ENCODE measurements at regions not wholly inside any gene's neighbourhood (a gene's known extent, or its start where the extent isn't known, plus 50 kb on each side); places are given as distances from the start of the nearest gene placed in this dataset.
"Not testable (repeated sequence)": the region's sequence is repeated elsewhere in the genome, so short reads cannot be mapped to it uniquely, and the experiment has no call there.

GRCh38 chr7:52159421-52159820 is 842.8 kb upstream of the COBL start:
- H3K9me3 Mint-ChIP-seq (ENCODE audit: insufficient read depth); POLR2A ChIA-PET; DNase-seq; ATAC-seq; H3K27ac Mint-ChIP-seq; CTCF ChIA-PET; H3K27me3 Mint-ChIP-seq (ENCODE audit: low read depth); H3K4me3 Mint-ChIP-seq; H3K36me3 Mint-ChIP-seq (ENCODE audit: low read depth); H3K4me1 Mint-ChIP-seq (ENCODE audit: low read depth): not testable (repeated sequence)

- H3K4me1 Mint-ChIP-seq (ENCODE audit: low read depth) = no peaks in the 10 kb centered on the region
- ChIA-PET POLR2A (no interaction called here), CTCF (no interaction called here)
- ATAC-seq = no peak
- no peak for DNase-seq
- H3K4me3 Mint-ChIP-seq = no peak overlapping the region
- no peaks in the 10 kb centered on the region for H3K36me3 Mint-ChIP-seq (ENCODE audit: low read depth)
- H3K9me3 Mint-ChIP-seq (ENCODE audit: insufficient read depth) = peaks cover 4% of the 10 kb centered on the region
- no peaks in the 10 kb centered on the region for H3K27me3 Mint-ChIP-seq (ENCODE audit: low read depth)
- no peak overlapping the region for H3K27ac Mint-ChIP-seq
Measured at GRCh38 chr7:52154382-52154781, 837.8 kb upstream of the COBL start.

- Mint-ChIP-seq H3K27me3 (ENCODE audit: low read depth) (no peaks in the 10 kb centered on the region), H3K27ac (no peak overlapping the region), H3K4me3 (no peak overlapping the region), H3K36me3 (ENCODE audit: low read depth) (no peaks in the 10 kb centered on the region), H3K9me3 (ENCODE audit: insufficient read depth) (peaks cover 3% of the 10 kb centered on the region), H3K4me1 (ENCODE audit: low read depth) (no peaks in the 10 kb centered on the region)
- DNase-seq = no peak
- CTCF ChIA-PET = no interaction called here
- ATAC-seq = no peak
- POLR2A ChIA-PET = no interaction called here
Measured at GRCh38 chr7:52151559-52151958, 835.0 kb upstream of the COBL start.

- Mint-ChIP-seq H3K4me1 (ENCODE audit: low read depth) (no peaks in the 10 kb centered on the region), H3K36me3 (ENCODE audit: low read depth) (no peaks in the 10 kb centered on the region), H3K27me3 (ENCODE audit: low read depth) (no peaks in the 10 kb centered on the region), H3K27ac (no peak overlapping the region), H3K9me3 (ENCODE audit: insufficient read depth) (no peaks in the 10 kb centered on the region), H3K4me3 (no peak overlapping the region)
- no peak for ATAC-seq
- POLR2A ChIA-PET = no interaction called here
- CTCF ChIA-PET = no interaction called here
- DNase-seq = no peak
Measured at GRCh38 chr7:52150952-52151351, 834.3 kb upstream of the COBL start.

DNA sequence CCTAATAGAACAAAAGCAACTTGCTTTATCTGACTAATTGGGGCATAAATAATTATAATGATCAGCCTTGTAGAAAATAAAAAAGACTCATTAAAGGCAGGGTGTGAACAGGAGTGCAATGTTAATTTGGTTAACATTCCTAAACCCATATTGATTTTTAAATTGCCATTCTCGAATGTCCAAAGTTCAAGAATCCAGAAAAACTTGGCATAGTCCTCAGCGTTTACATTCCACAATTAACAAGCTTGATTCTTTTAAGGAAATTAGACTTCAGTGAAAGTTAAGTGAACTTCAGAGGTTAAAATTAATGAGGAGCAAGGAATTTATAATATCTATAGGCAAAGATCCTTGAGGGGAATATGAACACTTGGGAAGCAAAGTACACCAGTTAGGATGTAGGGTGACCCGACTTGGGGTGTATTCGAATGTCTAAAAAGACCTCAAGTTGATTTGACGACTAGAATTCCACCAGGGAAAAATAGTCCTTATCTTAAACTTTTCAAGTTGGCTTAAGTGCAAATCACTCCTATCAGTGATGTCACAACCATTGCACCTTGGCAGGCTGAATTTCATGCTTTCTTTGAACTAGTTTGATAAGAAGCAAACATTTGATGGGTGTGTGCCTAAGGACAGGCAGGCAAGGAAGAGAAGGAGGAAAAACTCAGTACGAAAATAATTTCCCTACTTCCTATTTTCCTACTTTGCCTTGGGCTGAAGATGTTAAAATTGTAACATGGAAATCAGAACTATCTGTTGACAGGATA is 830.4 kb upstream of the COBL start:
- DNase-seq (no peak), ATAC-seq (no peak)
- H3K4me3 Mint-ChIP-seq = no peak overlapping the region
- no peak overlapping the region for H3K27ac Mint-ChIP-seq
- no peaks in the 10 kb centered on the region for H3K27me3 Mint-ChIP-seq (ENCODE audit: low read depth)
- H3K9me3 Mint-ChIP-seq (ENCODE audit: insufficient read depth) = no peaks in the 10 kb centered on the region
- no peaks in the 10 kb centered on the region for H3K4me1 Mint-ChIP-seq (ENCODE audit: low read depth)
- ChIA-PET CTCF (no interaction called here), POLR2A (no interaction called here)
- no peaks in the 10 kb centered on the region for H3K36me3 Mint-ChIP-seq (ENCODE audit: low read depth)

DNA sequence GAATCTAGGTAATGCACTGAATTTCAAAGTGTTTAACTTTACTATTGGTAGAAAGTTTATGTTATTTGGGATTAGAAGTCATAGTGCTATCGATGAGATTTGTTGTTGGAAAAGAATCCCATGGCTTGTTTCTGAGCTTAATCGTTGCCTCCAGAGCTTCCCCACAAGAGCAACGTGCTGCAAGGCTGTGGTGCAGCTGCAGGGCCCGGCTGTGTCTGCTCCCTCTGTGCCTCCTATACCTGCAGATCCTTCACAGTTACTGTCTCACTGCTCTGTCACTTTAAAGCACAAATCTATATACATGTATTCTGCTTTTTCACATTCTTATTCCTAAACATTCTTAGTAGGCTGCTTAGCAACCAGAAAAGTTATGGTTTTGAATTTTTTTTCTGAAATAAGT is 826.6 kb upstream of the COBL start:
- DNase-seq (no peak), ATAC-seq (no peak)
- ChIA-PET CTCF (no interaction called here), POLR2A (no interaction called here)
- H3K27me3 Mint-ChIP-seq (ENCODE audit: low read depth) = no peaks in the 10 kb centered on the region
- no peaks in the 10 kb centered on the region for H3K36me3 Mint-ChIP-seq (ENCODE audit: low read depth)
- H3K4me1 Mint-ChIP-seq (ENCODE audit: low read depth) = no peaks in the 10 kb centered on the region
- no peak overlapping the region for H3K27ac Mint-ChIP-seq
- H3K4me3 Mint-ChIP-seq = no peak overlapping the region
- H3K9me3 Mint-ChIP-seq (ENCODE audit: insufficient read depth) = peaks cover 4% of the 10 kb centered on the region

DNA sequence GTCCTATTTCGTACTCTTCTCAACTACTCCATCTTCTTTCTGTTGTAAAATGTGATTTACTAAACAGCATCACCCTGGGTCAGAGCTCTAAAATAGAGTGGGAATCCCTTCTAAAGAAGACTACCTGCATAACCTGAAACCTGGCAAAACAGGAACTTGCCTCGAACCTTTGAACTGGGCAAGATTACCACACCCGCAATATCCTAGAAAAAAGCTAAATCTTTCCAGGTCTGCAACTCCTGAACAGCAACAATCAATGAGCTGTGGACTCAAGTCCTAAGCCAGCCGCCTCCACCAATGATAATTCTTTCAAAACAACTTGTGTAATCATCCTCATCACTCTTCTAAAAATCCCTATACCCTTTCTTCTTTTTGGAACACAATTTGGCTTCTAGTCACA is 824.2 kb upstream of the COBL start:
- POLR2A ChIA-PET = no interaction called here
- Mint-ChIP-seq H3K27ac (no peak overlapping the region), H3K27me3 (ENCODE audit: low read depth) (no peaks in the 10 kb centered on the region)

GRCh38 chr7:52135403-52135802 is 818.8 kb upstream of the COBL start:
- Mint-ChIP-seq H3K9me3 (ENCODE audit: insufficient read depth) (peaks cover 8% of the 10 kb centered on the region), H3K27me3 (ENCODE audit: low read depth) (no peaks in the 10 kb centered on the region), H3K27ac (no peak overlapping the region), H3K36me3 (ENCODE audit: low read depth) (no peaks in the 10 kb centered on the region), H3K4me1 (ENCODE audit: low read depth) (no peaks in the 10 kb centered on the region), H3K4me3 (no peak overlapping the region)
- POLR2A ChIA-PET = no interaction called here
- ATAC-seq = no peak
- DNase-seq = no peak
- CTCF ChIA-PET = no interaction called here

More for the DNA sequence above, 824.2 kb upstream of the COBL start:
- DNase-seq (no peak), ATAC-seq (no peak)
- Mint-ChIP-seq H3K4me3 (no peak overlapping the region), H3K36me3 (ENCODE audit: low read depth) (no peaks in the 10 kb centered on the region), H3K4me1 (ENCODE audit: low read depth) (no peaks in the 10 kb centered on the region), H3K9me3 (ENCODE audit: insufficient read depth) (peaks cover 4% of the 10 kb centered on the region)
- CTCF ChIA-PET = no interaction called here

- H3K36me3 Mint-ChIP-seq (ENCODE audit: low read depth) = no peaks in the 10 kb centered on the region
- H3K4me1 Mint-ChIP-seq (ENCODE audit: low read depth) = no peaks in the 10 kb centered on the region
- DNase-seq (no peak), ATAC-seq (no peak)
- H3K4me3 Mint-ChIP-seq = no peak overlapping the region
- POLR2A ChIA-PET = no interaction called here
- H3K27ac Mint-ChIP-seq = no peak overlapping the region
- H3K9me3 Mint-ChIP-seq (ENCODE audit: insufficient read depth) = peaks cover 5% of the 10 kb centered on the region
- H3K27me3 Mint-ChIP-seq (ENCODE audit: low read depth) = no peaks in the 10 kb centered on the region
- CTCF ChIA-PET = no interaction called here
Measured at GRCh38 chr7:52129278-52129677, 812.7 kb upstream of the COBL start.

- ChIA-PET CTCF (no interaction called here), POLR2A (no interaction called here)
- Mint-ChIP-seq H3K4me3 (no peak overlapping the region), H3K27me3 (ENCODE audit: low read depth) (no peaks in the 10 kb centered on the region), H3K4me1 (ENCODE audit: low read depth) (no peaks in the 10 kb centered on the region), H3K9me3 (ENCODE audit: insufficient read depth) (peaks cover 18% of the 10 kb centered on the region), H3K36me3 (ENCODE audit: low read depth) (no peaks in the 10 kb centered on the region), H3K27ac (no peak overlapping the region)
- no peak for ATAC-seq
- DNase-seq = no peak
Measured at GRCh38 chr7:52120912-52121311, 804.3 kb upstream of the COBL start.

GRCh38 chr7:52119537-52119936 is 802.9 kb upstream of the COBL start:
- peaks cover 18% of the 10 kb centered on the region for H3K9me3 Mint-ChIP-seq (ENCODE audit: insufficient read depth)
- no peak for DNase-seq
- no peak overlapping the region for H3K4me3 Mint-ChIP-seq
- H3K27ac Mint-ChIP-seq = no peak overlapping the region
- H3K27me3 Mint-ChIP-seq (ENCODE audit: low read depth) = no peaks in the 10 kb centered on the region
- ChIA-PET POLR2A (no interaction called here), CTCF (no interaction called here)
- no peaks in the 10 kb centered on the region for H3K36me3 Mint-ChIP-seq (ENCODE audit: low read depth)
- no peak for ATAC-seq
- H3K4me1 Mint-ChIP-seq (ENCODE audit: low read depth) = no peaks in the 10 kb centered on the region

DNA sequence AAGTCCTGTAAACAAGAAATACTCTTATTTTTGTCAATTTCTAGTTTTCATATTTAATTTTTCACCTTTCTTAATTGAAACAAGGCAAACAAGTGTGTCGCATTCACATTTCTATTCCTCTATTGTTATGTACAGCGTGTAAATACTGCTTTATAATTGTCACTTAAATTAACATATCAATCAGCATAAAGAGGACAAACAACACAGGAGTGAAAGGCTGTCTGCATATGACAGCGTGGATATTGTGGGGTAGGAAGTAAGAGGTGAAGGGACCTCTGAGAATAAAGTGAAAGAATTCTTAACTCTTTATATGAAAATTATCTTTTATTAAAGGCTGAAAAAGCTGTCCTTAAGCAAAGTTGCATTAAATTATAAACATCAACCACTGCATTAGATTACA is 797.9 kb upstream of the COBL start:
- peaks cover 9% of the 10 kb centered on the region for H3K9me3 Mint-ChIP-seq (ENCODE audit: insufficient read depth)
- DNase-seq (no peak), ATAC-seq (no peak)
- POLR2A ChIA-PET = no interaction called here
- H3K4me3 Mint-ChIP-seq = no peak overlapping the region
- H3K27me3 Mint-ChIP-seq (ENCODE audit: low read depth) = no peaks in the 10 kb centered on the region
- H3K4me1 Mint-ChIP-seq (ENCODE audit: low read depth) = no peaks in the 10 kb centered on the region
- CTCF ChIA-PET = no interaction called here
- H3K27ac Mint-ChIP-seq = no peak overlapping the region
- no peaks in the 10 kb centered on the region for H3K36me3 Mint-ChIP-seq (ENCODE audit: low read depth)

- H3K9me3 Mint-ChIP-seq (ENCODE audit: insufficient read depth) = peaks cover 9% of the 10 kb centered on the region
- DNase-seq = no peak
- H3K36me3 Mint-ChIP-seq (ENCODE audit: low read depth) = no peaks in the 10 kb centered on the region
- no peak for ATAC-seq
- H3K4me1 Mint-ChIP-seq (ENCODE audit: low read depth) = no peaks in the 10 kb centered on the region
- ChIA-PET POLR2A (no interaction called here), CTCF (no interaction called here)
- H3K27ac Mint-ChIP-seq = no peak overlapping the region
- H3K27me3 Mint-ChIP-seq (ENCODE audit: low read depth) = no peaks in the 10 kb centered on the region
- no peak overlapping the region for H3K4me3 Mint-ChIP-seq
Measured at GRCh38 chr7:52114056-52114455, 797.4 kb upstream of the COBL start.

All from activated CD8-positive, alpha-beta T cell treated with anti-CD3 and anti-CD28 coated beads, Interleukin-2, amount 10 ng/mL, durations not matched to agents 7 days and 5 days (primary cell).